B cell (primary cell): ENCODE measurements at regions not wholly inside any gene's neighbourhood (a gene's known extent, or its start where the extent isn't known, plus 50 kb on each side); places are given as distances from the start of the nearest gene placed in this dataset.
"Not testable (repeated sequence)": the region's sequence is repeated elsewhere in the genome, so short reads cannot be mapped to it uniquely, and the experiment has no call there.

Source experiments
- ATAC-seq: fragments of 200-7000 bp; cut with Tn5 transposase; one replicate; pipeline ENCODE4 v1.10.0; 2021; ENCODE audit warnings: low read depth, mild to moderate bottlenecking, moderate number of reproducible peaks, moderate library complexity
- CTCF ChIA-PET: fragments of 350-600 bp; sonication (Branson Sonifier 250); formaldehyde crosslinking; loops from one replicate; lab custom pipeline; 2021; ENCODE audit warnings: antibody characterized with exemption, inconsistent platforms; lab: Charles Lee
- POLR2A ChIA-PET: fragments of 350-600 bp; sonication (Branson Sonifier 250); formaldehyde crosslinking; loops from one replicate; lab custom pipeline; 2021; ENCODE audit warnings: antibody characterized with exemption; lab: Charles Lee
- DNase-seq: peaks from one replicate; pipeline ENCODE4 v3.0.0; 2013
- H2AFZ ChIP-seq: 2 replicates; pipeline ENCODE4 v1.6.1; 2012; ENCODE audit warnings: mild to moderate bottlenecking, low read depth, low read length; ENCODE audit not compliant: insufficient read depth, poor library complexity, severe bottlenecking
- H3K27ac ChIP-seq, 2 donors: 1 replicate in 1 of 2; 2 replicates in 1 of 2; pipeline ENCODE4 v1.5.1; 2012 to 2013; ENCODE audit warnings: low read length in 2 of 2, mild to moderate bottlenecking in 2 of 2, moderate library complexity in 1 of 2
- H3K27me3 ChIP-seq, 4 experiments: fragments of 200-600 bp in 1 of 4; sonication (generic) in 1 of 4; replicated peaks in 1 of 4; 1 replicate in 2 of 4; 2 replicates in 2 of 4; pipeline versions ENCODE4 v1.6.1 to v1.7.0; 2013 to 2016; ENCODE audit warnings: low read length in 3 of 4, mild to moderate bottlenecking in 2 of 4, mixed read lengths in 1 of 4, moderate library complexity in 1 of 4; ENCODE audit not compliant: insufficient read depth in 4 of 4, control insufficient read depth in 3 of 4; ENCODE audit errors: control extremely low read depth in 1 of 4
- H3K36me3 ChIP-seq, 2 experiments: replicated peaks in 1 of 2; 1 replicate in 1 of 2; 2 replicates in 1 of 2; pipeline versions ENCODE4 v1.6.1 to v1.7.1; 2013; ENCODE audit warnings: low read length in 1 of 2; ENCODE audit not compliant: insufficient read depth in 2 of 2, control insufficient read depth in 1 of 2; ENCODE audit errors: control extremely low read depth in 1 of 2, extremely low read depth in 1 of 2
- H3K4me1 ChIP-seq, 2 donors: fragments of 200-600 bp in 1 of 2; sonication (generic) in 1 of 2; 1 replicate in 1 of 2; 2 replicates in 1 of 2; pipeline versions ENCODE4 v1.5.1 to v1.6.1; 2013 to 2017; ENCODE audit warnings: low read length in 2 of 2; ENCODE audit not compliant: control insufficient read depth in 2 of 2, insufficient read depth in 2 of 2
- H3K4me2 ChIP-seq: replicated peaks from 2 replicates; pipeline ENCODE3; 2012; ENCODE audit warnings: mild to moderate bottlenecking, low read depth, low read length; ENCODE audit not compliant: poor library complexity, severe bottlenecking
- H3K4me3 ChIP-seq, 5 experiments: fragments of 200-600 bp in 1 of 5; sonication (generic) in 1 of 5; 1 replicate in 3 of 5; 2 replicates in 2 of 5; pipeline versions ENCODE4 v1.5.1 to v1.7.0; 2011 to 2016; ENCODE audit warnings: low read length in 4 of 5, mild to moderate bottlenecking in 4 of 5, low read depth in 2 of 5, control low read depth in 1 of 5, moderate library complexity in 1 of 5; ENCODE audit not compliant: insufficient read depth in 1 of 5; ENCODE audit errors: control extremely low read depth in 1 of 5, extremely low read depth in 1 of 5
- H3K79me2 ChIP-seq: fragments of 200-600 bp; sonication (generic); one replicate; pipeline ENCODE4 v1.6.0; 2016; ENCODE audit warnings: low read length; ENCODE audit not compliant: control insufficient read depth, insufficient read depth
- H3K9ac ChIP-seq: fragments of 200-600 bp; sonication (generic); 2 replicates; pipeline ENCODE4 v1.6.1; 2017; ENCODE audit warnings: mild to moderate bottlenecking, low read length, moderate library complexity
- H3K9me3 ChIP-seq, 3 donors: one replicate each; pipeline versions ENCODE4 v1.6.1 to v1.7.1; 2013; ENCODE audit warnings: low read length in 2 of 3; ENCODE audit not compliant: control insufficient read depth in 2 of 3, insufficient read depth in 1 of 3; ENCODE audit errors: control extremely low read depth in 1 of 3
- H4K20me1 ChIP-seq: 2 replicates; pipeline ENCODE4 v1.6.0; 2012; ENCODE audit warnings: mild to moderate bottlenecking, low read length; ENCODE audit not compliant: insufficient read depth, control insufficient read depth, poor library complexity, severe bottlenecking
- H3K27ac Mint-ChIP-seq: one replicate; pipeline ENCODE4 v1.8.0; 2021; ENCODE audit warnings: mixed read lengths
- H3K27me3 Mint-ChIP-seq: one replicate; pipeline ENCODE4 v1.8.0; 2021; ENCODE audit warnings: mixed read lengths
- H3K4me1 Mint-ChIP-seq: one replicate; pipeline ENCODE4 v1.8.0; 2021; ENCODE audit warnings: mixed read lengths
- H3K4me3 Mint-ChIP-seq: one replicate; pipeline ENCODE4 v1.8.0; 2021; ENCODE audit warnings: mixed read lengths
- H3K9me3 Mint-ChIP-seq: one replicate; pipeline ENCODE4 v1.8.0; 2022; ENCODE audit warnings: mixed read lengths; ENCODE audit not compliant: insufficient read depth
- EZH2 ChIP-seq: IDR thresholded peaks from 2 replicates; pipeline ENCODE4 v1.6.1; 2012; ENCODE audit warnings: borderline replicate concordance, low read depth, mild to moderate bottlenecking, moderate library complexity, low read length; ENCODE audit not compliant: insufficient read depth, poor library complexity, severe bottlenecking
- WGBS: methylation state at CpG from one replicate; pipeline ENCODE4 v1.1.5; 2013; ENCODE audit warnings: missing lambda C conversion rate; ENCODE audit not compliant: insufficient coverage; 5-methylcytosine and 5-hydroxymethylcytosine counted together
- intact Hi-C: fragments of 100-400 bp; cut with micrococcal nuclease; formaldehyde crosslinking; loops from one replicate; pipeline ENCODE4 v1.10.0; 2022
- TF ChIP-seq, protein P1 (sequence below): fragments of 200-600 bp; IDR thresholded peaks from one replicate; pipeline ENCODE4 v1.8.0; 2022; ENCODE audit warnings: antibody characterized with exemption, mild to moderate bottlenecking

DNA sequence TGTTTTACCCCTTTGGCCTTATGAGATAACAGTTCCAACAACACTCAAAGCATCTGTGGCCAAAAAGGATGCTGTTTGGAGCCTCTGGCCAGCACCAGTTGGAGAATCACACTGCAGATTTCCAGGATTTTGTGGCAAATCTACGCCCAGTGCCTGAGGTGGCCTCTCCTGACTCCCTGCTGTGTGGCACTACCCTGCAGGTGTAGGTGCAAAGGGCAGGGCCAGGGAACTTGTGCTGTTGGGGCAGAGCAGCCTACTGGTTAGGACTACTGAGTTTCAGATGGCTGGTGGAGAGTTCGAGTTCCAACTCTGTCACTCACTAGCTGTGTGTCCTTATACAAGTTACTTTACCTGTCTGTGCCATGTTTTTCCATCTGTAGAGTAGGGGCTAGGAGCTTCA is 170.5 kb downstream of the PTPRU start:
- H3K9ac ChIP-seq: no peak overlapping the region
- Mint-ChIP-seq H3K4me1 (no peaks in the 10 kb centered on the region), H3K4me3 (no peak overlapping the region), H3K9me3 (no peaks in the 10 kb centered on the region), H3K27me3 (peaks cover 10% of the 10 kb centered on the region), H3K27ac (no peak overlapping the region)
- intact Hi-C loops: no loop called here
- no peak for ATAC-seq
- no peaks in the 10 kb centered on the region for H3K36me3 ChIP-seq
- no peak for TF ChIP-seq EZH2
- TF ChIP-seq, protein P1, sequence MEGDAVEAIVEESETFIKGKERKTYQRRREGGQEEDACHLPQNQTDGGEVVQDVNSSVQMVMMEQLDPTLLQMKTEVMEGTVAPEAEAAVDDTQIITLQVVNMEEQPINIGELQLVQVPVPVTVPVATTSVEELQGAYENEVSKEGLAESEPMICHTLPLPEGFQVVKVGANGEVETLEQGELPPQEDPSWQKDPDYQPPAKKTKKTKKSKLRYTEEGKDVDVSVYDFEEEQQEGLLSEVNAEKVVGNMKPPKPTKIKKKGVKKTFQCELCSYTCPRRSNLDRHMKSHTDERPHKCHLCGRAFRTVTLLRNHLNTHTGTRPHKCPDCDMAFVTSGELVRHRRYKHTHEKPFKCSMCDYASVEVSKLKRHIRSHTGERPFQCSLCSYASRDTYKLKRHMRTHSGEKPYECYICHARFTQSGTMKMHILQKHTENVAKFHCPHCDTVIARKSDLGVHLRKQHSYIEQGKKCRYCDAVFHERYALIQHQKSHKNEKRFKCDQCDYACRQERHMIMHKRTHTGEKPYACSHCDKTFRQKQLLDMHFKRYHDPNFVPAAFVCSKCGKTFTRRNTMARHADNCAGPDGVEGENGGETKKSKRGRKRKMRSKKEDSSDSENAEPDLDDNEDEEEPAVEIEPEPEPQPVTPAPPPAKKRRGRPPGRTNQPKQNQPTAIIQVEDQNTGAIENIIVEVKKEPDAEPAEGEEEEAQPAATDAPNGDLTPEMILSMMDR: no peak
- CTCF ChIA-PET: no interaction called here
- peaks cover 0 to 8% (median 2%) of the 10 kb centered on the region in 4 experiments for H3K27me3 ChIP-seq
- no peak overlapping the region for H2AFZ ChIP-seq
- no peak for DNase-seq
- no peaks in the 10 kb centered on the region for H4K20me1 ChIP-seq
- H3K9me3 ChIP-seq: peaks cover 0 to 7% (median 0%) of the 10 kb centered on the region in 3 donors
- POLR2A ChIA-PET: no interaction called here
- H3K4me3 ChIP-seq: no peak overlapping the region
- WGBS: 100% methylated on average over 1 of the region's 2 CpGs
- no peak overlapping the region for H3K27ac ChIP-seq
- H3K4me2 ChIP-seq: no peak overlapping the region
- H3K79me2 ChIP-seq: no peaks in the 10 kb centered on the region
- no peaks in the 10 kb centered on the region for H3K4me1 ChIP-seq

DNA sequence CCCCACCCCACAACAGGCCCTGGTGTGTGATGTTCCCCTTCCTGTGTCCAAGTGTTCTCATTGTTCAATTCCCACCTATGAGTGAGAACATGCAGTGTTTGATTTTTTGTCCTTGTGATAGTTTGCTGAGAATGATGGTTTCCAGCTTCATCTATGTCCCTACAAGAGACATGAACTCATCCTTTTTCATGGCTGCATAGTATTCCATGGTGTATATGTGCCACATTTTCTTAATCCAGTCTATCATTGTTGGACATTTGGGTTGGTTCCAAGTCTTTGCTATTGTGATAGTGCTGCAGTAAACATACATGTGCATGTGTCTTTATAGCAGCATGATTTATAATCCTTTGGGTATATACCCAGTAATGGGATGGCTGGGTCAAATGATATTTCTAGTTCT is 163.9 kb downstream of the PTPRU start:
- not testable (repeated sequence) for ATAC-seq, H3K4me1 ChIP-seq, H3K4me3 Mint-ChIP-seq

More for the DNA sequence above, 163.9 kb downstream of the PTPRU start:
- H3K27ac ChIP-seq, H3K27ac Mint-ChIP-seq, DNase-seq, H2AFZ ChIP-seq, H4K20me1 ChIP-seq, H3K9ac ChIP-seq, H3K36me3 ChIP-seq, H3K4me3 ChIP-seq, H3K4me2 ChIP-seq, H3K79me2 ChIP-seq, H3K27me3 ChIP-seq, CTCF ChIA-PET, H3K4me1 Mint-ChIP-seq, H3K9me3 Mint-ChIP-seq, POLR2A ChIA-PET, H3K27me3 Mint-ChIP-seq, intact Hi-C loops: not testable (repeated sequence)
- H3K9me3 ChIP-seq: peaks cover 0 to 11% (median 0%) of the 10 kb centered on the region in 3 donors
